ENCODE measurements at regions not wholly inside any gene's neighbourhood (a gene's known extent, or its start where the extent isn't known, plus 50 kb on each side); places are given as distances from the start of the nearest gene placed in this dataset.

- Mint-ChIP-seq H3K4me1 (no peaks in the 10 kb centered on the region), H3K27me3 (no peaks in the 10 kb centered on the region), H3K36me3 (no peaks in the 10 kb centered on the region), H3K4me3 (no peak overlapping the region), H3K9me3 (no peaks in the 10 kb centered on the region), H3K27ac (no peak overlapping the region)
- ATAC-seq (ENCODE audit: low read depth in 2 of 2) (no peak), DNase-seq (no peak)
Observed at GRCh38 chr13:44887515-44887914, 101.8 kb downstream of the NUFIP1 start.

- H3K4me3 Mint-ChIP-seq, result no peak overlapping the region
- peaks cover 0 to 8% (median 4%) of the 10 kb centered on the region in 3 donors for H3K27me3 Mint-ChIP-seq
- DNase-seq, result no peak
- no peak for ATAC-seq (ENCODE audit: low read depth in 2 of 2)
- H3K4me1 Mint-ChIP-seq, result no peaks in the 10 kb centered on the region
- no peaks in the 10 kb centered on the region for H3K9me3 Mint-ChIP-seq
- H3K27ac Mint-ChIP-seq, result no peak overlapping the region
- no peaks in the 10 kb centered on the region for H3K36me3 Mint-ChIP-seq
Observed at GRCh38 chr13:44884076-44884729, 105.1 kb downstream of the NUFIP1 start.

GRCh38 chr13:44879452-44880058 is 109.7 kb downstream of the NUFIP1 start:
- DNase-seq, result no peak
- H3K4me3 Mint-ChIP-seq, result no peak overlapping the region
- H3K27ac Mint-ChIP-seq, result no peak overlapping the region

GRCh38 chr13:44876782-44877324 is 112.4 kb downstream of the NUFIP1 start:
- Mint-ChIP-seq H3K4me1 (no peaks in the 10 kb centered on the region), H3K27ac (no peak overlapping the region), H3K36me3 (peaks cover 0 to 8% of the 10 kb centered on the region in 2 donors), H3K4me3 (peak overlapping the region in 1 of 8 donors; percentile 70), H3K9me3 (peaks cover 0 to 8% (median 3%) of the 10 kb centered on the region in 7 donors), H3K27me3 (peaks cover 11 to 31% (median 30%) of the 10 kb centered on the region in 3 donors)
- DNase-seq (no peak), ATAC-seq (ENCODE audit: low read depth in 2 of 2) (no peak)

More at GRCh38 chr13:44879452-44880058, 109.7 kb downstream of the NUFIP1 start:
- H3K36me3 Mint-ChIP-seq, result peaks cover 0 to 8% of the 10 kb centered on the region in 2 donors
- H3K27me3 Mint-ChIP-seq, result peaks cover 11 to 24% (median 16%) of the 10 kb centered on the region in 3 donors
- peaks cover 0 to 8% (median 3%) of the 10 kb centered on the region in 7 donors for H3K9me3 Mint-ChIP-seq
- H3K4me1 Mint-ChIP-seq, result no peaks in the 10 kb centered on the region
- ATAC-seq (ENCODE audit: low read depth in 2 of 2), result no peak

- peaks cover 0 to 8% of the 10 kb centered on the region in 2 donors for H3K36me3 Mint-ChIP-seq
- H3K27ac Mint-ChIP-seq, result no peak overlapping the region
- H3K27me3 Mint-ChIP-seq, result peaks cover 16 to 38% (median 26%) of the 10 kb centered on the region in 3 donors
- H3K4me1 Mint-ChIP-seq, result no peaks in the 10 kb centered on the region
- DNase-seq (no peak), ATAC-seq (ENCODE audit: low read depth in 2 of 2) (no peak)
- H3K4me3 Mint-ChIP-seq, result no peak overlapping the region
- peaks cover 0 to 8% (median 3%) of the 10 kb centered on the region in 7 donors for H3K9me3 Mint-ChIP-seq
Observed at GRCh38 chr13:44874886-44875630, 114.2 kb downstream of the NUFIP1 start.

- Mint-ChIP-seq H3K27me3 (peaks cover 12 to 38% (median 26%) of the 10 kb centered on the region in 3 donors), H3K4me3 (no peak overlapping the region), H3K36me3 (peaks cover 0 to 8% of the 10 kb centered on the region in 2 donors), H3K4me1 (no peaks in the 10 kb centered on the region), H3K9me3 (peaks cover 0 to 8% (median 3%) of the 10 kb centered on the region in 7 donors), H3K27ac (no peak overlapping the region)
- DNase-seq, result no peak
- no peak for ATAC-seq (ENCODE audit: low read depth in 2 of 2)
Observed at GRCh38 chr13:44874176-44874575, 115.1 kb downstream of the NUFIP1 start.

GRCh38 chr13:44873461-44873860 is 115.8 kb downstream of the NUFIP1 start:
- no peak overlapping the region for H3K27ac Mint-ChIP-seq
- H3K27me3 Mint-ChIP-seq, result peaks cover 15 to 41% (median 20%) of the 10 kb centered on the region in 3 donors
- no peaks in the 10 kb centered on the region for H3K4me1 Mint-ChIP-seq
- H3K36me3 Mint-ChIP-seq, result peaks cover 0 to 8% of the 10 kb centered on the region in 2 donors
- DNase-seq, result no peak
- no peak for ATAC-seq (ENCODE audit: low read depth in 2 of 2)
- peaks cover 0 to 8% (median 3%) of the 10 kb centered on the region in 7 donors for H3K9me3 Mint-ChIP-seq
- H3K4me3 Mint-ChIP-seq, result no peak overlapping the region

- H3K9me3 Mint-ChIP-seq, result peaks cover 0 to 12% (median 3%) of the 10 kb centered on the region in 7 donors
- ATAC-seq (ENCODE audit: low read depth in 2 of 2), result no peak
- peaks cover 9 to 34% (median 13%) of the 10 kb centered on the region in 3 donors for H3K27me3 Mint-ChIP-seq
- peaks cover 0 to 8% of the 10 kb centered on the region in 2 donors for H3K36me3 Mint-ChIP-seq
- no peak overlapping the region for H3K27ac Mint-ChIP-seq
- no peak for DNase-seq
- no peak overlapping the region for H3K4me3 Mint-ChIP-seq
- no peaks in the 10 kb centered on the region for H3K4me1 Mint-ChIP-seq
Observed at GRCh38 chr13:44872751-44873150, 116.5 kb downstream of the NUFIP1 start.

- H3K9me3 Mint-ChIP-seq, result peaks cover 0 to 11% (median 4%) of the 10 kb centered on the region in 7 donors
- no peak overlapping the region for H3K4me3 Mint-ChIP-seq
- no peak for DNase-seq
- ATAC-seq (ENCODE audit: low read depth in 2 of 2), result no peak
- no peaks in the 10 kb centered on the region for H3K4me1 Mint-ChIP-seq
- peak overlapping the region in 1 of 6 donors; percentile 86 for H3K27ac Mint-ChIP-seq
- no peaks in the 10 kb centered on the region for H3K36me3 Mint-ChIP-seq
- H3K27me3 Mint-ChIP-seq, result peaks cover 8 to 27% (median 10%) of the 10 kb centered on the region in 3 donors
Observed at GRCh38 chr13:44870456-44870929, 118.8 kb downstream of the NUFIP1 start.

- Mint-ChIP-seq H3K27me3 (peaks cover 8 to 27% (median 10%) of the 10 kb centered on the region in 3 donors), H3K4me3 (no peak overlapping the region), H3K27ac (no peak overlapping the region), H3K36me3 (no peaks in the 10 kb centered on the region), H3K9me3 (peaks cover 3 to 11% (median 6%) of the 10 kb centered on the region in 7 donors), H3K4me1 (no peaks in the 10 kb centered on the region)
- no peak for DNase-seq
- no peak for ATAC-seq (ENCODE audit: low read depth in 2 of 2)
Observed at GRCh38 chr13:44869167-44869566, 120.1 kb downstream of the NUFIP1 start.

GRCh38 chr13:44868397-44868796 is 120.9 kb downstream of the NUFIP1 start:
- Mint-ChIP-seq H3K9me3 (peaks cover 3 to 11% (median 6%) of the 10 kb centered on the region in 7 donors), H3K4me3 (no peak overlapping the region), H3K36me3 (no peaks in the 10 kb centered on the region), H3K27ac (no peak overlapping the region), H3K27me3 (peaks cover 8 to 26% (median 10%) of the 10 kb centered on the region in 3 donors), H3K4me1 (no peaks in the 10 kb centered on the region)
- DNase-seq (no peak), ATAC-seq (ENCODE audit: low read depth in 2 of 2) (no peak)

GRCh38 chr13:44867825-44868224 is 121.4 kb downstream of the NUFIP1 start:
- H3K36me3 Mint-ChIP-seq, result no peaks in the 10 kb centered on the region
- H3K27me3 Mint-ChIP-seq, result peaks cover 8 to 20% (median 10%) of the 10 kb centered on the region in 3 donors
- no peaks in the 10 kb centered on the region for H3K4me1 Mint-ChIP-seq
- no peak overlapping the region for H3K4me3 Mint-ChIP-seq
- no peak overlapping the region for H3K27ac Mint-ChIP-seq
- ATAC-seq (ENCODE audit: low read depth in 2 of 2), result no peak
- peaks cover 4 to 11% (median 6%) of the 10 kb centered on the region in 7 donors for H3K9me3 Mint-ChIP-seq
- DNase-seq, result no peak

GRCh38 chr13:44866411-44866911 is 122.8 kb downstream of the NUFIP1 start:
- ATAC-seq (ENCODE audit: low read depth in 2 of 2) (no peak), DNase-seq (no peak)
- Mint-ChIP-seq H3K27me3 (peaks cover 0 to 18% (median 8%) of the 10 kb centered on the region in 3 donors), H3K4me3 (no peak overlapping the region), H3K36me3 (no peaks in the 10 kb centered on the region), H3K27ac (no peak overlapping the region), H3K9me3 (peaks cover 4 to 11% (median 6%) of the 10 kb centered on the region in 7 donors), H3K4me1 (no peaks in the 10 kb centered on the region)

Data from naive B cell (primary cell).